ENCODE measurements at regions not wholly inside any gene's neighbourhood (a gene's known extent, or its start where the extent isn't known, plus 50 kb on each side); places are given as distances from the start of the nearest gene placed in this dataset.

DNA sequence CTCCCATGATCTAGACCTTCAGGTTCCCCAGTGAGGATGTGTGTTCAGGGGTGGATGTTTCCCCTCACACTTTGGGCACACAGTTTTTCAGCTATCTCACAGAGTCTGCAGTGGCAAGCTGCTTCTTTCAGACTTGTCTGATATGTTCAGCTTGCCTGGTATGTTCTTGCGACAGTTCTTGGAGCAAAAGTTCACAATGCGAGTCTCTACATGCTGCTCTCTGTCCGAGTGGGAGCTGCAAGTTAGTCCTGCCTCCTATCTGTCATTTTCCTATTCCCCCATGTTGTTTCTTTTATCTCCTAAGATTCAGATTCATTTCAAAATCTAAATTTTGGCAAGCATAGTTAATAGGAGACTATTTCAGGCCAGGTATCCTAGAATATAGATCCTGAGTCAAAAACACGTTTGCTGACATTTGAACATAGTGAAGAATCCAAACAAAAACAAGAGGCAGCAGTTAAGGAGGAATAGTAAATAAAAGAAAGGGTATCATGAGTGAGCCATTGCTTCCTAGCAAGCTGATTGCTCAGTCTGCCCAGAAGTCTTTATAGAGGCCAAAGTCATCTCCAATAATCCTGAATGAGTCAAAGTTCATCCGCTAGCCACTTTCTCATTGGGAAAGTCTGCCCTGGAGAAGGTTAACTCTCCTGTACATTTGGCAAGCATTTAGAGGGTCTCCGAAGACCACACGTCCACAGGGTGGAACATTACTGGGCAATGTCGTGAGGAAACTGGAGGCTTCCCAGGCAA is 140.2 kb upstream of the MOCS1 start:
- no peak overlapping the region for H2AFZ ChIP-seq (replicated peaks; ENCODE audit: low read length, poor library complexity)
- TF ChIP-seq MXI1 (IDR thresholded peaks at IDR 0.05; ENCODE audit: borderline replicate concordance, low read depth, low read length) (no peak), CHD1 (IDR thresholded peaks at IDR 0.05; ENCODE audit: low read depth, low read length) (no peak), MAZ (IDR thresholded peaks at IDR 0.05; ENCODE audit: borderline replicate concordance, low read depth, low read length) (no peak), MAFK (IDR thresholded peaks at IDR 0.05; ENCODE audit: low read depth, low read length) (no peak), USF2 (IDR thresholded peaks at IDR 0.05; ENCODE audit: low read depth, low read length) (no peak), RCOR1 (IDR thresholded peaks at IDR 0.05; ENCODE audit: insufficient replicate concordance, low read length) (no peak), NFE2L2 (IDR thresholded peaks at IDR 0.05; ENCODE audit: low read depth, low read length) (no peak), POLR2A (IDR thresholded peaks at IDR 0.05; ENCODE audit: low read depth, low read length) (no peak), CEBPB (IDR thresholded peaks at IDR 0.05; ENCODE audit: low read depth, low read length) (no peak), RAD21 (IDR thresholded peaks at IDR 0.05; ENCODE audit: low read length) (no peak), BHLHE40 (IDR thresholded peaks at IDR 0.05; ENCODE audit: low read depth, low read length) (no peak), ELK1 (IDR thresholded peaks at IDR 0.05; ENCODE audit: borderline replicate concordance, low read depth, low read length) (no peak)
- TF ChIP-seq, protein P1, sequence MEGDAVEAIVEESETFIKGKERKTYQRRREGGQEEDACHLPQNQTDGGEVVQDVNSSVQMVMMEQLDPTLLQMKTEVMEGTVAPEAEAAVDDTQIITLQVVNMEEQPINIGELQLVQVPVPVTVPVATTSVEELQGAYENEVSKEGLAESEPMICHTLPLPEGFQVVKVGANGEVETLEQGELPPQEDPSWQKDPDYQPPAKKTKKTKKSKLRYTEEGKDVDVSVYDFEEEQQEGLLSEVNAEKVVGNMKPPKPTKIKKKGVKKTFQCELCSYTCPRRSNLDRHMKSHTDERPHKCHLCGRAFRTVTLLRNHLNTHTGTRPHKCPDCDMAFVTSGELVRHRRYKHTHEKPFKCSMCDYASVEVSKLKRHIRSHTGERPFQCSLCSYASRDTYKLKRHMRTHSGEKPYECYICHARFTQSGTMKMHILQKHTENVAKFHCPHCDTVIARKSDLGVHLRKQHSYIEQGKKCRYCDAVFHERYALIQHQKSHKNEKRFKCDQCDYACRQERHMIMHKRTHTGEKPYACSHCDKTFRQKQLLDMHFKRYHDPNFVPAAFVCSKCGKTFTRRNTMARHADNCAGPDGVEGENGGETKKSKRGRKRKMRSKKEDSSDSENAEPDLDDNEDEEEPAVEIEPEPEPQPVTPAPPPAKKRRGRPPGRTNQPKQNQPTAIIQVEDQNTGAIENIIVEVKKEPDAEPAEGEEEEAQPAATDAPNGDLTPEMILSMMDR (conservative IDR thresholded peaks at IDR 0.05; ENCODE audit: low read depth, low read length), result no peak
- no peak overlapping the region for H2BK15ac ChIP-seq (ENCODE audit: low read depth, low read length)
- H3K4me3 ChIP-seq (ENCODE audit: insufficient read depth, low read depth, low read length), result no peak overlapping the region
- H4K20me1 ChIP-seq (ENCODE audit: insufficient read depth, low read length), result no peaks in the 10 kb centered on the region
- dilution Hi-C loops (cut with HindIII; ENCODE audit: low sequenced_read_pairs, unreplicated experiment) (no loop called here), intact Hi-C loops (cut with micrococcal nuclease) (no loop called here), in situ Hi-C loops (cut with MboI; ENCODE audit: low sequenced_read_pairs) (no loop called here)
- no peaks in the 10 kb centered on the region for H3K79me1 ChIP-seq (ENCODE audit: low read depth in 1 of 2, low read length in 2 of 2)
- no peaks in the 10 kb centered on the region for H3K9me1 ChIP-seq (ENCODE audit: insufficient read depth, low read length)
- no peak overlapping the region for H3K14ac ChIP-seq (replicated peaks; ENCODE audit: low read depth, low read length)
- no peak overlapping the region for H3K18ac ChIP-seq (ENCODE audit: low read depth, low read length)
- H3K9me3 ChIP-seq (ENCODE audit: control insufficient read depth, insufficient read depth, low read length), result no peaks in the 10 kb centered on the region
- no peak overlapping the region for H2AK9ac ChIP-seq (replicated peaks; ENCODE audit: low read depth, low read length, poor library complexity)
- no peak overlapping the region for H4K5ac ChIP-seq (ENCODE audit: low read depth, low read length)
- H3K4ac ChIP-seq (ENCODE audit: low read depth, low read length), result no peak overlapping the region
- no TSS peak for BruUV-seq (replicated peaks)
- ChIA-PET CTCF (no interaction called here), POLR2A (ENCODE audit: unreplicated experiment) (no interaction called here)
- no peak overlapping the region for H2BK20ac ChIP-seq (ENCODE audit: low read depth, low read length)
- H3K36me3 ChIP-seq (ENCODE audit: control insufficient read depth, insufficient read depth, low read length), result no peaks in the 10 kb centered on the region
- H4K91ac ChIP-seq (ENCODE audit: insufficient read depth, low read depth, low read length), result no peak overlapping the region
- H3K4me2 ChIP-seq (ENCODE audit: low read depth, low read length), result no peak overlapping the region
- no peak overlapping the region for H3K27ac ChIP-seq (ENCODE audit: insufficient read depth, low read length)
- H2BK120ac ChIP-seq (ENCODE audit: low read depth, low read length), result no peak overlapping the region
- H4K8ac ChIP-seq (ENCODE audit: low read depth in 2 of 2, low read length in 2 of 2), result no peak overlapping the region
- no peak overlapping the region for H3K9ac ChIP-seq (ENCODE audit: low read depth, low read length)
- H2AK5ac ChIP-seq (ENCODE audit: low read depth, low read length), result no peak overlapping the region
- DNase-seq (no peak), ATAC-seq (ENCODE audit: low read depth) (no peak)
- H3K4me1 ChIP-seq (ENCODE audit: control insufficient read depth, insufficient read depth, low read length), result no peaks in the 10 kb centered on the region
- H3K27me3 ChIP-seq (ENCODE audit: control insufficient read depth, insufficient read depth, low read length), result no peaks in the 10 kb centered on the region
- H3K56ac ChIP-seq (ENCODE audit: extremely low read depth, insufficient read depth, low read length), result no peak overlapping the region
- 39% methylated on average over 4 of the region's 8 CpGs; no CpG with 5 or more reads in 1 of the 2 experiments for WGBS, 2 experiments (ENCODE audit: extremely low coverage in 2 of 2, insufficient read length in 1 of 2)
- no peak overlapping the region for H3K23ac ChIP-seq (ENCODE audit: low read depth, low read length)
- H2BK5ac ChIP-seq (ENCODE audit: low read depth, low read length, poor library complexity, severe bottlenecking), result no peak overlapping the region

All from IMR-90 (cell line).